ENCODE measurements at regions not wholly inside any gene's neighbourhood (a gene's known extent, or its start where the extent isn't known, plus 50 kb on each side); places are given as distances from the start of the nearest gene placed in this dataset.

DNA sequence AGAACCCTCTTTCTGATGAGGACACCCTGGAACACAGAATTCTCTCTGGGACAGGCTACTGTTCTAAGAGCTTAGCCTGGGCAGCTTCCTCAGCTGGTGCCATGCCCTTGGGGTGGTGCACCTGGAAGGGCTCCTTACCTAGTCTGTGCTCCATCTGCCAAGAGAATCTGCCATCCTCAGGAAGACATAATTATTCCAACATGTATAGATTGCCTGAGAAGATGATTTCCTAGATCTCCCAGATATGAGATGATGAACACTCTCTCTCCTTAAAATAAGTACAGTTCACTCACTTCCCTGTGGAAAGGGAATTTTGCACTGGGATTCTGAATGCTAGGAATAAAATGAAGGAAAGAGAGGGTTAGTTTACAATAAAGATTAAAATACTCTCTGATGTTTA is 87.6 kb downstream of the NENF start:
- peak in 1 of 2 donors; percentile 11 for DNase-seq
- no peak for ATAC-seq
- intact Hi-C loops (cut with DNase I, micrococcal nuclease) = no loop called here

DNA sequence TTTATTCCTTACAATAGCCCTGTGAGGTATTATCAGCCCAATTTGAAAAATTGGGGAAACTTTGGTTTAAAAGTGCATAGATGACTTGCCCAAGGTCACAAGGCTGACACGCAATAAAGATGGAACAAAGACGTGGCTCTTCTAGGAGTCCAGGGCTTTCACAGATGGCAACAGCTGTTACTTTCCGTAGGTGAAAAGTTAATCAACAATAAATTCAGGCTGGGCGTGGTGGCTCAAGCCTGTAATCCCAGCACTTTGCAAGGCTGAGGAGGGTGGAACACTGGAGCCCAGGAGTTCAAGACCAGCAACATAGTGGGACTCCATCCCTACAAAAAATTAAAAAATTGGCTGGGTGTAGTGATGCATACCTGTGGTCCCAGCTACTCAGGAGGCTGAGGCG is 87.8 kb upstream of the ATF3 start:
- intact Hi-C loops (cut with DNase I, micrococcal nuclease) = no loop called here
- ATAC-seq (peak; percentile 65), DNase-seq (peak; percentile 41 to 61)

DNA sequence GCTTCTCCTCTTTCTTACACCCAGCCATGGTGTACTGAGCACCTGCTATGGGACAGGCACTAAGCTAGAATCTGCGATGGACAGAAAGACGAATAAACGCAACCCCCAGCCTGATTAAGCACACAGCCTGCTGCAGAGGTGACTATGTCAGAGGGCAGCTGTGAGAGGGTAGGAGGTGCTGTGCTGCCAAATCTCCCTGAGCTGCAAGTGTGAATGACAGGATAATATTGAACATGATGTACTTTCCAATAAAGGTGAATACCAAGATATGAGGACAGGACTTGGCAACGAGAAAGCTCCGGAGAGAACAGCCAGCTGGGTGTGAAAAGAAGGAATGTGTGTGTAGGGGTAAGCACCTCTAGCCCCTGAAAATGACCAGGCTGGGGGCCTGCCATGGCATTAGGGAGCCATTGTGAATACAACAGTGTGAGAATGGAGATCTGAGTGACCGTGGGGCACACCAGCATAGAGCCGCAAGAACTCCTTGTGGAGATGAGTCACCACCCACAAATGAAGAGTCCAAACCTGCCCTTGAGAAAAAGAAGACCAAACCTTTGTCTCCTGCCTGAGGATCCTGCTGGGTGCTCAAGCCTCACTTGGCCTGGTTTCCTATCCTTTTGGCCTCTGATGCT is 83.0 kb upstream of the ATF3 start:
- DNase-seq (no peak), ATAC-seq (no peak)
- intact Hi-C loops (cut with DNase I, micrococcal nuclease) = no loop called here

DNA sequence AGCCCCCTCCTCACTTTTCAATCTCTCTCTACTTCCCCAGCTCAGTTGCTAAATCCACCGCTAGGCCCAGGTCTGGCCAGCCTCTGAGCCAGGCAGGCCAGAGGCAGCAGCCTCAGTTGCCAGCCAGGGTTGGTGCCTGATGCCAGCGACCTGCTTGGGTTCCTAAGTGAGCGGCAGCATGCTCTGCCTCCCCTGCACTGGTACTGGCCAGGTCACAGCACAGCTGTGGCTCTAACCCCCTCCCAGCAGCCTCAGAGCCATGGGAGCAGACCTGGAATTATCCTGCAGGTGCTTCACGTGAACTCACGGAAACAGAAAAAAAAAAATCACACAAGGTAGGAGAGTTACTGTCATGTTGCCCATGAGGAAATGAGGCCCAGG is 82.5 kb upstream of the ATF3 start:
- DNase-seq = no peak
- no peak for ATAC-seq
- intact Hi-C loops (cut with DNase I, micrococcal nuclease) = no loop called here

DNA sequence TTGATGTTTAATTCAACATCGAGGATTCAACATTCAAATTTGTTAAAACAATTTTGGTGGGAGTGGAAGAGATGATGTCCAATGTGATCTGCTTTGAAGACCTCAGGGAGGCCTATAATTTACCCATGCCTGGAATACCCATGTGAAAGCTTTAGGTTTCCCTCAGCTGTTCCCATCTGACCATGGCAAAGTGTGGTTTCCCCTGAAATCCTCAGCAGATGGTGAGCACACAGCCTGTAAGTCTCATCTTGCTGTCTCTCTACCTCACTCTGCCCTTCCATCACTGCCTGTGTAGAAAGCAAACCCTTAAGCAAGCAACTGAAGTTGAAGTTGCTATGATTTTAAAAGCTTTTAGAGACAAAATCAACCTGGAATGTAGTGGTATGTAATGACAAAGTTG is 80.1 kb upstream of the ATF3 start:
- intact Hi-C loops (cut with DNase I, micrococcal nuclease) = no loop called here
- no peak for ATAC-seq
- no peak for DNase-seq

DNA sequence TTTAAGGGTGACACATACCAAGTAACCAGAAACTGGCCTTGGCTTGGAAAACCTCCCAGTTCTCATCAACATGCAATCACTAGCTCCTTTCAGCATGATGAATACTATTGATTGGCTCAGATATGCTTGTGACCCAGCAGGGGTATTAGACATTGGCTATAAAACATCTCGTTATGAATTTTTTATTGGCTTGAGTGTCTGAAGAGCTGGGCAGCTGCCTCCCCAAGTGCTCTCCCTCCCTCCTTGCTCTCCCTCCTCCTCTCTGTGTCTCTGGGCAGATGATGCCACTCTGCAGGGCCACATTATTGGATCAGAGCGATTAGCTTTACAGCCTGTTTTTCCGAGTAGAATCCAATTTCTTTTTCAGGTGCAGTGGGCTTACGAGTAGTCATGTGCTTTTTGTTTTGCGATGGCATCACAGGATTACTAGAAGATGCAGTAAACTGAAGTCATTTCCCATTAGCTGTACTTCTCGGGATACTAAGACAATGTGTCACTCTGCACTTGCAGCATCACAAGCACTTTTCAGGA is 79.3 kb upstream of the ATF3 start:
- no peak for ATAC-seq
- DNase-seq = no peak
- intact Hi-C loops (cut with DNase I, micrococcal nuclease) = no loop called here

DNA sequence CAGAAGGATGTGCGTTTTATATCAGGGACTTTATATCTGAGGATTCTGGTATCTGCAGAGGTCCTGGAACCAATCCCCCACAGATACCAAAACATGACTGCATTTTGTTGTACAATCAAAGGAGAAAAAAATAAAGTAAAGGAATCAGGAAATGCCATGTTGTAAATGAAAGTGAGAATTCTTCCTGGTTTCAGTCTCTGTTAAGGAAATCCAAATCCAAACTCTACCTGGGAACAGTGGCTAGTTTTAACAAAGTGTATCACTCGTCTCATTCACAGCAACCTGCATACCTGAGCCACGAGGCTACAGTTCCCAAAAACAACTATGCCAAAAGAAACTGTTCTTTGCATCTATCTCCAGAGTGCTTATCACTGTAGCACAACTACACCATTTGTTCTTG is 77.3 kb upstream of the ATF3 start:
- DNase-seq = no peak
- ATAC-seq = peak; percentile 51
- intact Hi-C loops (cut with DNase I, micrococcal nuclease) = no loop called here

DNA sequence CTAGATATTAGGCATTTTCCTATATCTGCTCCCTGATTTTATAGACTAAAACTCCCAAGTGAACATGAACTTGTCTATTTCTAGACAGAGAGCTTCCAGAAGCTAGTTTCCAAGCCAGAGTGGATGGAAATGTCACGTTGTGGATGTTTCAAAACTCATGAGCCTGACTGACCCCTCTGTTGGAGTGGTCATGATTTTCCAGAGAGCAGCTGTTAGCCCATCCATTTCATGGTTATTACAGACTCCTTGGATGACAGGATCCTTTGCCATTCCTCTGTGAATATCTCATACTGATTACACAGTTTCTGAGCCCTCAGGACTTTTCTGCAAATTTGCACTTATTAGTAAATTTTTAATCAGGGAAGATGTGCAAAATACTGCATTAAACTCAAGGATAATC is 76.8 kb upstream of the ATF3 start:
- intact Hi-C loops (cut with DNase I, micrococcal nuclease) = no loop called here
- ATAC-seq = no peak
- DNase-seq = no peak

DNA sequence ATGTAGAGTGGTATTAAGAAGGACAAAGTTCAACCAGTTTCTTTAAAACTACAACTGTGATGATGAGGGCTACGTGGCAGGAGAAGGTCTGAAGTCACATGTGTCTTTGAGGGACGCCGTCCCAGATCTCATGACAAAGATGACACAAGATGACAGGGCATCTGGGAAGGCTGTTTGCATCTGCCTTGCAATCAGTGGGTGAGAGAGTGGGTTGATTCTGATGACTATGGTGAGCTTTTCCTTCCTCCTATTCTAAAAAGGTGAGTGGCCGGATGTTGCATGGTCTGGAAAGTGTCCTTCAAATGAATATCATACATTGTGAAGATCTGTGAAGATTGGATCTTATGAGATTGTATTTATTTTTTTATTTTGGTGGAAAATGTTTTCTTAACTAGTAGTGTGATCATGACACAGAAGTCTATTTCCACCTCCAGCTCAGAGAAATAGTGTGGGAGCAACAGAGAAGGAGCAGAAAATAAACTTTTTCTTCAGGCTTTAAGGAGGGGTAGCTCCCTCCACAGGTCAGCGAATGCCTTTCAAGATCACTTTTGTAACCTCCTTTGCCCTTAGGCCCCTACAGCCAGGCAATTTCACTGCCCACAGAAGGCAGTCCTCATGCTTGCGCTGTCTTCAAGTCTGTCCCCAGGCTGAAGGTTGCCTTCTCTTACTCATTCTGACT is 76.0 kb upstream of the ATF3 start:
- ATAC-seq (no peak), DNase-seq (no peak)
- intact Hi-C loops (cut with DNase I, micrococcal nuclease) = no loop called here

DNA sequence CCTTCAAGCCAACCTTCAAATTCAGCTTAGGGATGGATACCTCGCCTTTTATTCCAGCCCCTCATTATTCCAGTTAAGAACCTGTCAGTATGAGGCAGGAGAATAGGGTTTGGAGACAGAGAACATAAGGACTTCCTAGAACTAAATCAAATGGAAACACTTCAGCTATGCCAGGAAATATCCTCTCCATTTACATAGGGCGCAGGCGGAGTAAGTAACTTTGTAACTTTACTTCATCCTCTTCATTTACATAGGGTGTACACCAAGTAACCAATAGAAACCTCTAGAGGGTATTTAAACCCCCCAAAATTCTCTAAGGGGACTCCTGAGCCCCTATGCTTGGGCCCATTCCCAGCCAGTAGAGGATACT is 75.4 kb upstream of the ATF3 start:
- ATAC-seq (no peak), DNase-seq (no peak)
- intact Hi-C loops (cut with DNase I, micrococcal nuclease) = no loop called here

DNA sequence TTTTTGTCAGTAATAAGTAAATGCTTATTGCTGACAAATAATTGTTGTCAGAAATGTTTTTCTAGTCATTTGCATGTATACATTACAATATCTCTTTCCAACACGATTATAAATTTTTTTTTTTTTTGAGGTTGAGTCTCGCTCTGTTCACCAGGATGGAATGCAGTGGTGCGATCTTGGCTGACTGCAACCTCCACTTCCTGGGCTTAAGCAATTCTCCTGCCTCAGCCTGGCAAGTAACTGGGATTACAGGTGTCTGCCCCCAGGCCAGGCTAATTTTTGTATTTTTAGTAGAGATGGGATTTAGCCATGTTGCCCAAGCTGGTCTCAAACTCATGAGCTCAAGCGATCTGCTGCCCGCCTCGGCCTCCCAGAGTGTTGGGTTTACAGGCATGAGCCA is 72.0 kb upstream of the ATF3 start:
- intact Hi-C loops (cut with DNase I, micrococcal nuclease) = no loop called here
- ATAC-seq (no peak), DNase-seq (no peak)

DNA sequence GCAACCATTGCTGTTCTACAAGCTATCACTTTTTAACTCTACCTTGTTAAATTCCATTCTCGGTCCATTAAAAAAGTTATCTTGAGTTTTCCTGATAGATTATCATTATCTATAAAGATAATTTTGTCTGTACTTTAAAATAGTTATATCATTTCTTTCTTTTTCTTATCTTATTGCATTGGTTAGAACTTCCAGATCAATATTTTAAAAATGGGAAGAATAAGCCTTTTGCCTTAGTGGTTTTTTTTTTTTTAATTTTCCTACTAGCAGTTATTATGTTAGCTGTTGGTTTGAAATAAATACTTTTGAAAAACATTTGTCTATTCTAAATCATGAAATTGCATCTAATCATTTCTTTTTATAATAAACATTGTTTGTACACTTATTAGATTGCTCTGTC is 71.0 kb upstream of the ATF3 start:
- intact Hi-C loops (cut with DNase I, micrococcal nuclease) = no loop called here
- ATAC-seq (no peak), DNase-seq (no peak)

DNA sequence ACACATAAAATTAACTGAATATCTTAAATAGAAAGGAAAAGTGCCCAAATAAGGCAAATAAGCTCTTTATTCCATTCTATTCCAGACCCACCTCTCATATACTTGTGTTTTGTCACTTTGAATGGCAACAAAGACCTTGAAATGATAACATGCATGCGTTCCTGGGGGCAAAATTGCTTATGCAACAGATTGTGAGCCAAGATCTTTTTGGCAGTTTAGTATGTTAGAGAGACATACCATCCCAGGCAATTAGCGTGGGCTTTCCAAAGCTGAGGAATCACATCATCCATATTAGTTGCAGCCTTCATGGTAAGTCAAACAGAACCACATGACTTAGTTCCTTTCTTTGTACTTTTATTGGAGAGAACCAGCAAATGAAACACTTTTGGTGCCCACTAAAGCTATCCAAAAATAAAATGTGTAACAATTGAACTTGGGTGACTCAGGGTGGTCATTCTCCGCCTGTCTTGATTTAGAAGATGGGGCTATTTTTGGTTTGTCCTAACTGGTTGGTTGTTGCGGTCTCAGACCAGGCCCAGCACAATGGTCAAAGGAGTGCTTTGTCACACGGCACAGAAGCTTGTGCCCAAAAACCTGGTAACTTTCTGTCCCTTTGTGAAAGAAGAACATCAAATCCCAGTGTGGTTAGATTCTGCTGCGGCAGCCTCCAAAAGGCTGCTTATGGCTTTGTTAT is 68.7 kb upstream of the ATF3 start:
- no peak for ATAC-seq
- intact Hi-C loops (cut with DNase I, micrococcal nuclease) = no loop called here
- DNase-seq = no peak

DNA sequence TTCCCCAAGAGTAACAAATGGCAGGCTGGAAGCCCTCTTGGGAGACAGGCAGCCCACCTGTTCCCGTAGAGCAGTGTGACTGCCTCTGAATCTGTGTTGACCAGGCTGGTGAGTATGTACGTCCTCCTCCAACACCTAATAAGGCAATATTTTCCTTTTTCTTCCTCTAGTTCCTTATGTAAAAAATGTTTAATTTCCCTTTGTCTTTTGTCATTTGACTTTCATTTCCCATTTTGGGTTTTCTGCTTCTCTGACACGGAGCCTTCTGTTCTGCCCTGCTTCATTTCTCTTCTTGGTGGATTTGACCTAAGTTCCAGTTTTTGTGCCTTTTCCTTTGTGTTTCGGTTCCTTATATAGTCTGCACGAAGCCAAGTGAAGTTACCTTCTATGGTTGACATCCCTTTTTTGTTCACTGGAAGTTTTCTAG is 65.8 kb upstream of the ATF3 start:
- intact Hi-C loops (cut with DNase I, micrococcal nuclease) = no loop called here
- ATAC-seq (no peak), DNase-seq (no peak)

DNA sequence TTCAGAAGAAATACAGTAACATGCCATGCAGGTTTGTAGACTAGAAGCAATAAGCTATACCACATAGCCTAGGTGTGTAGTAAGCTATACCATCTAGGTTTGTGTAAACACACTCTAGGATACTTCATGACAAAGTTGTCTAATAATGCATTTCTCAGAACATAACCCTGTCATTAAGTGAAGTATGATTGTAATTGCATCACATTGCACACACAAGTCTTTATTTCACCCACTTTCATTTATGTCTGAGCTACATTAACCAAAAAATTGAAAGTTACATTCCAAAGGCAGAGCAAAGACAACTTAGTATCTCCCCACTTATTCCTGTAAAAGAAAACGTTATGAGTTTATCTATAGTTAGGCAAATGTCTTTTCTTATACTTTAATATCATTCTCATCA is 64.5 kb upstream of the ATF3 start:
- no peak for DNase-seq

DNA sequence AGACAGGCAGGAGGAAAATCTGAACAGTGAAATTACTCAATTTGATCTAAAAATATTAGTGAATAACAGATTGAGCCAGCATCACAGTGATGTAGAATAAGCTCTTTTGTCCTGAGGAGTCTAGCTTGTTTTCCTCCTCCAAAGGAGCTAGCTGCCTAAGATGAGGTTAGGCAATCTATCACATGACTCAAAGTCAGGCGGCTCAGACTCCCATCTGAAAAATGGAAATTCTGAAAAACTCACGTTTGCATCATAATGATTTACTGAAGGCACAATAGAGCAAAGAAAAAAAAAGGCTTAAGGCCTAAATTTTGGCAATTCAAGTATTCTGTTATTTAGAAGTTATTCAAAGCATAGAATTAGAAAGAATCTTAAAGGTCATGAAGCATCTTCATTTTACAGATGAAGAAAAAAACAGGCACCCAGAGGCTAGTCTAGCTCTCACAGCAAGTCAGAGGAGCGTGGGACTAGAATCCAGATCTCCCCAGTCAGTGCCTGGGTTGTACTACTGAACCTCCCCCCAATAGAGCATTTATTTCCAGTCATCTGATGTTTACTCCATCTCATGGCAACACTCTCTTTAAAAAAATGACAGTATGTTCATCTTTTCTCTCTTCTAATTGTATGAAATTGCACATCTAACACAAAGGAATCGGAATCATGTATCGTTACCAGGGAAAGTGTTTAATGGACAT is 62.5 kb upstream of the ATF3 start:
- intact Hi-C loops (cut with DNase I, micrococcal nuclease) = no loop called here
- DNase-seq (no peak), ATAC-seq (no peak)

More for the DNA sequence above, 64.5 kb upstream of the ATF3 start:
- ATAC-seq = no peak
- intact Hi-C loops (cut with DNase I, micrococcal nuclease) = no loop called here

DNA sequence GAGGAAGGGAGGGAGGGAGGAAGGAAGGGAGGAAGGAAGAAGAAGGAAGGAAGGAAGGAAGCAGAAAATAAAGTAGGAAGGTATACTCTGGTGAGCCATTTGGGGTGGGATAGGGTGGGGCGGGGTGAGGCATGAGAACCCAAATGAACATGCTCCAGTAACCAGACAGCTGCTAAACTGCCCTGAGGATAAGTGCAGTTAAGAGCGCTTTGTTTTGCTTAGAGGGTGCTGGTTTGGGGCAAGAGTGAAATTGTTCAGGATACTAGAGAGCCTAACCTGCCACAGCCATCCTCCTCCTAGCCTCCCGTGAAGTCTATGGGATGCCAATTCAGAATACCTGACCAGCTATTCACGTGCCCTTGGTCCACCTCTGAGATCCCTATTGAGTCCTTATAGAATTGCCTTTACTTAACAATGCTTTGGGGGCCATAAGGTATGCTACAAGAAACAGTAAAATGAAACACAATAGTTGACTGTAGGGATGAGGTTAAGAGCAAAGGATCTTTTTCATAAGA is 59.0 kb upstream of the ATF3 start:
- intact Hi-C loops (cut with DNase I, micrococcal nuclease) = no loop called here
- ATAC-seq (no peak), DNase-seq (no peak)

DNA sequence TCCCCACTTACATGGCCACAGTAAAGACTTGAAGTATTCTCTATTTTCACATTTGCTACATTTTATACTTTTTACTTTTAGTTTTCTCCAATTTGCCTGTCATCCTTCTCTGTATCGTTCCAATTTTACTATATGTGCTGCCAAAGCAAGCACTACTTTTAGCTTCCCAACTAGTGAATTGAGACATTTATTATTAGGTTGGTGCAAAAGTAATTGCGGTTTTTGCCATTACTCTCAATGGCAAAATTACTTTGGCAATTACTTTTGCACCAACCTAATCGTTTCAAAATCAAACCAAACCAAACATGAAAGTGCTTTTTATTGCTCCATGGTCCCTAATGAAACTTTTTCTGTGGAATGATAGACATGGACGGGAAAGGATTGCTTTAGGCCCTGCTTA is 56.6 kb upstream of the ATF3 start:
- no peak for DNase-seq
- no peak for ATAC-seq
- intact Hi-C loops (cut with DNase I, micrococcal nuclease) = no loop called here

DNA sequence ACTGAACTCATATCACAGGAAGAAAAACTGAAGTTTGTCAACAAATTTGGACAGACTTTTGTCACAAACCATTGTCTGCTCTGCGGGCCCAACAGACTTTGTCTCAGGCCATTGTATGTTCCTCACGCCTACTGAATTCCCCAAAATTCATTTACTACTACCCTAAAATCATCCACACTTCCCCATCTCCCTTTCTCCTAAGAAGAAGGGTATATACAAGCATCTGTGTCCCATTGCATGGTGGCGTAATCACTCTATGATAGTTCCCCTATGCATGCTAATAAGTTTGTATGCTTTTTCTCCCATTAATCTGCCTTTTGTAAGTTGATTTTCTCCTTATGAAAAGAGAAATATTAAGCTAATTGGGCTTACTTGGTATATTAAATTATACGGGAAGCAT is 54.9 kb upstream of the ATF3 start:
- no peak for DNase-seq
- intact Hi-C loops (cut with DNase I, micrococcal nuclease) = no loop called here
- no peak for ATAC-seq

DNA sequence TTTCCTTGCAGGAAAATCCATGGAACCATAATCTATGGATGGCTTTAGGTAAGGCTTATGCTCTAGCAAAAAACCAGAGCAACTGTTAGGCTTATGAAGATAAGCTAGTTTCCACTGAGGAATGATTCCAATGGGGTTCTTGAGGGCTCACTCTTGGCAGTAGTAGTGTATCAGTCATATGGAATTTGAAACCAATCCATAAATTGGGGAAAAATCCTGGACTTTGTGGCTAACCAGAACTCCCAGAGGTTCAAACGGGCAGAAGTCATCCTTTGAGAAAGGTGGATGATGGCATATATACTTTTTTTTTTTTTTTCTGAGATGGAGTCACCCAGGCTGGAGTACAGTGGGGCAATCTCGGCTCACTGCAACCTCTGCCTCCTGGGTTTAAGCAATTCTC is 54.2 kb upstream of the ATF3 start:
- intact Hi-C loops (cut with DNase I, micrococcal nuclease) = no loop called here
- no peak for ATAC-seq
- DNase-seq = no peak

All from left colon (tissue), 2 donors.